ENCODE measurements at regions not wholly inside any gene's neighbourhood (a gene's known extent, or its start where the extent isn't known, plus 50 kb on each side); places are given as distances from the start of the nearest gene placed in this dataset.

GRCh38 chr3:166783206-166783605 lies 596.9 kb downstream of the ZBBX start:
- Histone ChIP-seq H3K4me2 (replicated peaks; ENCODE audit: extremely low read depth, low read length, poor library complexity, severe bottlenecking) (no peak overlapping the region), H3K9me3 (replicated peaks in 1 of 2; ENCODE audit: control insufficient read depth in 1 of 2, insufficient read depth in 1 of 2, low read length in 2 of 2) (peaks cover 6 to 15% of the 10 kb centered on the region in 2 donors), H3K9ac (ENCODE audit: insufficient read depth, low read length, poor library complexity, severe bottlenecking) (no peak overlapping the region), H3K4me1 (ENCODE audit: control insufficient read depth in 1 of 2, insufficient read depth in 2 of 2, low read length in 2 of 2) (no peaks in the 10 kb centered on the region), H3K27ac (ENCODE audit: low read depth in 1 of 2, low read length in 2 of 2) (no peak overlapping the region), H3K36me3 (replicated peaks in 1 of 2; ENCODE audit: control insufficient read depth in 1 of 2, insufficient read depth in 2 of 2, low read length in 2 of 2) (no peaks in the 10 kb centered on the region), H3K4me3 (replicated peaks in 1 of 3; ENCODE audit: low read depth in 2 of 3, low read length in 3 of 3) (no peak overlapping the region), H3K79me2 (ENCODE audit: insufficient read depth, low read length) (no peaks in the 10 kb centered on the region), H2AFZ (ENCODE audit: insufficient read depth, low read depth, low read length, poor library complexity, severe bottlenecking) (no peak overlapping the region), H3K27me3 (ENCODE audit: control insufficient read depth in 2 of 2, insufficient read depth in 2 of 2, low read length in 2 of 2) (no peaks in the 10 kb centered on the region), H4K20me1 (ENCODE audit: insufficient read depth, low read length) (no peaks in the 10 kb centered on the region)
- Mint-ChIP-seq H3K27ac (no peak overlapping the region), H3K4me1 (no peaks in the 10 kb centered on the region), H3K27me3 (ENCODE audit: low read depth in 3 of 3) (no peaks in the 10 kb centered on the region), H3K36me3 (no peaks in the 10 kb centered on the region), H3K4me3 (no peak overlapping the region), H3K9me3 (peaks cover 0 to 9% (median 6%) of the 10 kb centered on the region in 7 donors)
- WGBS (ENCODE audit: insufficient coverage), result 62% methylated on average over 2 of the region's 2 CpGs
- intact Hi-C loops (cut with micrococcal nuclease), result no loop called here
- no peak for TF ChIP-seq CTCF (IDR thresholded peaks at IDR 0.05)
- no peak for DNase-seq

- no peak overlapping the region for H3K27ac Mint-ChIP-seq
- no peaks in the 10 kb centered on the region for H3K36me3 Mint-ChIP-seq
- no peak for DNase-seq
- Histone ChIP-seq H3K4me3 (replicated peaks in 1 of 3; ENCODE audit: low read depth in 2 of 3, low read length in 3 of 3) (no peak overlapping the region), H3K9ac (ENCODE audit: insufficient read depth, low read length, poor library complexity, severe bottlenecking) (no peak overlapping the region), H3K27me3 (ENCODE audit: control insufficient read depth in 2 of 2, insufficient read depth in 2 of 2, low read length in 2 of 2) (no peaks in the 10 kb centered on the region), H3K9me3 (replicated peaks in 1 of 2; ENCODE audit: control insufficient read depth in 1 of 2, insufficient read depth in 1 of 2, low read length in 2 of 2) (peaks cover 28 to 42% of the 10 kb centered on the region in 2 donors), H4K20me1 (ENCODE audit: insufficient read depth, low read length) (no peaks in the 10 kb centered on the region), H3K4me1 (ENCODE audit: control insufficient read depth in 1 of 2, insufficient read depth in 2 of 2, low read length in 2 of 2) (no peaks in the 10 kb centered on the region), H3K36me3 (replicated peaks in 1 of 2; ENCODE audit: control insufficient read depth in 1 of 2, insufficient read depth in 2 of 2, low read length in 2 of 2) (no peaks in the 10 kb centered on the region), H3K79me2 (ENCODE audit: insufficient read depth, low read length) (no peaks in the 10 kb centered on the region), H3K27ac (ENCODE audit: low read depth in 1 of 2, low read length in 2 of 2) (no peak overlapping the region), H3K4me2 (replicated peaks; ENCODE audit: extremely low read depth, low read length, poor library complexity, severe bottlenecking) (no peak overlapping the region), H2AFZ (ENCODE audit: insufficient read depth, low read depth, low read length, poor library complexity, severe bottlenecking) (no peak overlapping the region)
- H3K9me3 Mint-ChIP-seq, result peaks cover 4 to 29% (median 14%) of the 10 kb centered on the region in 7 donors
- no peaks in the 10 kb centered on the region for H3K4me1 Mint-ChIP-seq
- 87% methylated on average over 3 of the region's 5 CpGs for WGBS (ENCODE audit: insufficient coverage)
- no peak overlapping the region for H3K4me3 Mint-ChIP-seq
- intact Hi-C loops (cut with micrococcal nuclease), result no loop called here
- no peak for TF ChIP-seq CTCF (IDR thresholded peaks at IDR 0.05)
- no peaks in the 10 kb centered on the region for H3K27me3 Mint-ChIP-seq (ENCODE audit: low read depth in 3 of 3)
Measured at GRCh38 chr3:166764698-166765318, 615.3 kb downstream of the ZBBX start.

All from CD14-positive monocyte (primary cell).